Fibroblast of gingiva (primary cell): ENCODE measurements at regions not wholly inside any gene's neighbourhood (a gene's known extent, or its start where the extent isn't known, plus 50 kb on each side); places are given as distances from the start of the nearest gene placed in this dataset.

Experiments used
- DNase-seq: peaks from one replicate; pipeline ENCODE4 v3.0.0-alpha.2; 2011; ENCODE audit warnings: low read depth

DNA sequence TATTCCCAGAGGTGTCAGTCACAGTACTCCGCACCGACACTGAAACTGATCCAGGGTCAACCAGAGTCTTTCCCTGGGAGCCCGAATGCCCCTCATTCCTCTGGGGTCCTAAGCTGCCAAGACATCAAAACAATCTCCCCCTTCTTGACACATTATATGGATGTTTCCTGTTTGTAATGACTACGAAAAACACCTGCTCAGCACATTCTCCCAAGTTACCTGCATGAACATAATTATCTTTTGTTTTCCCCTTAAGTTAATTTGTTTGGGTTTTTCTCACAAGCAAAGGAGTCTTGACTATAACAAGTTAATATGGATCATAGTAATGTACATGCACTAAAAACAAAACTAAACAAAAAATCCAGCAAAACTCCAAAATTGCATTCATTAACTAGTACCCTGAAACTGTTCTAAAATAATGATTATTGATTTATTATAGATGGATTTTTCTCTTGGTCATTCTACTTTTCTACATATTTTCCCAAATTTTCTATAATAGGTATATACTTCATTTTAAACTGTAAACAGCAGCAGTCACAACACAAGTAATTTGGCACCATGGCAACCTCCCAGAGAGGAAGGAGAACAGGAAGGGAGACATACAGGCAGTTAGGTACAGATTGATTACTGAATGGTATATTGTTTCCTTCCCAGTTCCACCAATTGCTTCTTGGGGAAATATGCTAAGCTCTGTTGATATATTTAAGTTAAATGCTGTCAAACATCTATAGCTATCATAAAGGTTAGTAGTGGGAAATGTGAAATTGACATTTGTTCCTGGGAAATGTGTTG lies 631.5 kb downstream of the METTL15 start:
- no peak for DNase-seq

DNA sequence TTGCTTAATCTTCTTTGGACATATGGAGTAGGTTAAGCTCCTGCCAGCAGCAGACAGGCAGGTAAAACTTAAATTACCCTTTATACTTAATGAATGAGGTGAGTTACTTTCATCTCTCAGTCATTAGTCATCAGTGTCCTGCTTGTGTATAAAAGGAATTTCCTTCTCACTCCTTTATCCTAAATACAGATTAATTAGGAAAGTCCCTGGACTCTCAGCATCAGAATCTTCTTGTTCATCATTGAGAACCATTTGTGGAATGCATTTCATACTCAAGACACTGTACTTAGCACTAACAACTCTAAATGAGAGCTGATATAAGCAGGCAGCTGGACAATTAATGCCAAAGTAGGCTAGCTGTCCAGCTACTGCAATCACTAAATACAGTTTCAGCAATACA lies 630.4 kb downstream of the METTL15 start:
- DNase-seq: no peak

DNA sequence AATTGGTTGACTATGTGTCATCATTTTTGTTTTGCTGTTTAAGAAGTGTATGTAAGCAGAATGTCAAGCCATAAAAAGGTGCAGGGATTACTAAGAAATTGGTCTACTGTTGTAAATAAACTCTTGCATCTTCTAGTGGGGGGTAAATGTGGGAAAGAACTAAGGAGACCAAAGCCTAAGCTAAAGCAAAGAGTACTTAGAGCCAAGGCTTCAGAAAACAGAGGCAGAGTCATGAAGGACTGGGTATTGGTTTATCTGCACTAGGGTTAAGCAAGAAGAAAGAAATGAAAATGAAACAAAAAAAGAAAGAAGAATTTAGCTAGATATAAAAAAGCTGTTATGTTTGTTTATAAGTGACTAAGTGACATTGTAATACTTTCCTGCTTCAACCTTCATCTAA lies 628.1 kb downstream of the METTL15 start:
- DNase-seq: no peak

GRCh38 chr11:28735511-28735910 lies 627.3 kb downstream of the METTL15 start:
- no peak for DNase-seq

- DNase-seq: no peak
Observed at GRCh38 chr11:28730889-28731288, 622.7 kb downstream of the METTL15 start.

DNA sequence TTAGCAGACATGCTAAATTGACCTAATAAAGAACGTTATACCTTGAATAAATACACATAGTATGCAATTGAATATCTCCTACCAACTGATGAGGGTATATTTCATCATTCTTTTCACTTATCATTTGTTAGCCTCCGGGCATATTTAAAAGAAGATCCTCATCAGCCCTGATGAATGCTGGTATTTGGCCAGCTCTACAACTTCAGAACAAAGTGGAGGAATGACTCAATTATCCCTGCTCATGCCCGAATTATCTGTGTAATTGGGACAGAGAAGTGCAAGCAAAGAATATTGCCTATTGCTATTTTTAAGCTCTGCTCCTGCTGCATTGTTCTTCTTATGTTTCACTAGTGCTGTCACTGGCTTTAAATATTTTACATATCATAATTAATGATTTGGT lies 622.1 kb downstream of the METTL15 start:
- peak; percentile 47 for DNase-seq

GRCh38 chr11:28729339-28729738 lies 621.2 kb downstream of the METTL15 start:
- DNase-seq: no peak

GRCh38 chr11:28728666-28729065 lies 620.5 kb downstream of the METTL15 start:
- DNase-seq: no peak

DNA sequence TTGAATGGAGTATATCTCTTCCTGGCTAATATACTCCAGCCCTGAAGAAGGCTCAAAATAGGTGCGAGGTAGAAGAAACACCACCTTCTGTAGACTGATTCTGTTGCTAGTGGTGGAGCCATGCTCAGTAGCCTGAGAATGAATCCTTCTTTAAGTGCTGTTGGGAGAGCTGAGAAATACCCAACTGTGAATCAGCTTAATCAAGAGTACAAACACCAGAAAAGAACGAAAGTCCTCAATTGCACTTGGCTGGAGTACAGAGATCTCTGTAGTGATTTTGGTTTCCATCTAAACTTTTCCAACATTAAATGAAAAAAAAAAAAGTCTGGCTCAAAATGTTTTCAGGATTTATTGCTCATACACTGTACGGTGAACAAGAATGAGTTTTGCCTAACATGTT lies 619.1 kb downstream of the METTL15 start:
- peak; percentile 37 for DNase-seq

DNA sequence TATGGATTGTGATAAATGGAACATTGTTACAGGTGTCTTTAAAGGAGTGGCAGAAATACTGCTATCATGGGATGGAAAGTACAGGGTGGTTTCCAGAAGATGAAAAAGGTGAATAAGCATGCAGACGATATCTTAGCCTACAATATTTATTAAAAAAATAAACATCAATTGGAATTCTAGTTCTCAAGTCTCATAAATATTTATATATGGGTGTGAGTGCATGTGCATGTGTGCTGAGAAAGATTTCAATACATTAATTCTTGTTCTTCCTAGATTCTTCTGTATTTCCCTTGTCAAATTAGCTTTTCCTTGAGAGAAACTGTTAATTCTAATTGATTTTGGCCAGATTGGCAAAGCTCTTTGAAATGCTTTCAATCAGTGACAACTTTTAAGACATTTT lies 618.2 kb downstream of the METTL15 start:
- DNase-seq: no peak

DNA sequence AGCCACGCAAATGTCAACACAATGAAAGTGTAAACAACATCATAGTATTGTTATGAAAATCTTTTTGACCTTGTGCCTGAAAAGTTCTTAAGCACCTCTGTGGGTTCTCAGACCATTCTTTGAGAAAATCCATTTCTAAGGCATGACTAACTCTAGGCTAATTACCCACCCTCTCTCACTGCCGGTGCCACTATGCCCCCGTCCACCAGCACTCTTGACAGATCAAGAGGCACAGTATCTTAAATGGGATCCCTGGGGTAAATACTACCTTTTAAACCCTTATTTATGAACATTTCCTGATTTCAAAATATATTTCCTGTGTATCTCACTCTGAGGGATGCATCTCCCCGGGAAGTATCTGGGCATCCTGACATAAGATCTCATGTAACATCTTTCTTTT lies 607.5 kb downstream of the METTL15 start:
- no peak for DNase-seq

DNA sequence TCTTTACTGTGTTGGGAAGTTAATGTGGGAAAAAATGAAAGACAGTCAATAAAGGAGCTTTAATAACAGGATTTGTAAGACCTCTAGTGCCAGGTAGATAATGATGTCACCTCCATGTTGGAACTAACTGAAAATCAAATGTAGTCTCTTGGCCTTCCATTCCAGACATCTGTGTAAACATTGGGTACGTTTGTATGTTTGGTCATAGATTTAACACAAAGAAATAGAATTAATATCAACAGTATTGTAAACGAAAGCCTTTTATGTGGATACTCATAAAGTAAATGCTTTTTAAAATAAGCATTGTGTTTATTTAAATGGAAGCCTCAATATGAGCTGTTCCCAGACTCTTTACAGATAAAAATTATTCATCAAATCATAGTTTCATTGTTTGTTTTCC lies 605.7 kb downstream of the METTL15 start:
- DNase-seq: no peak

DNA sequence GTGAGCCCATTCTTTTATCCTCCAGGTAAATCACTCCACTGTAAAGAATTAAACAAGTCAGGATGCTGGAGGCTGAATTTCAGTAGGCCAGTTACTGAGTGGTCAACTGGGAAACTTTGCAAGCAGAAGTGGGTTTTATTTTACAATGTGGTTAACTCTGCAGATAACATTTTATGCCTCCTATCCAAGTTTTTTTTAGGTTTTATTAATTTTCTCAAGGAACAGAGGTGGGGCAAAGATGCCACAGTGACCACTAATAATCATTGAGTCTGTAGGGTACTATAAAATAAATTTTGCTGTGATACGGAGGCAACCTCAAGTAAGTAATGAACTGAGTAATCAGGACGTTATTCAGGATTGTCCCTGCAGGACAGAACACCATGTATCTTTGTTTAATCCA lies 599.9 kb downstream of the METTL15 start:
- no peak for DNase-seq

DNA sequence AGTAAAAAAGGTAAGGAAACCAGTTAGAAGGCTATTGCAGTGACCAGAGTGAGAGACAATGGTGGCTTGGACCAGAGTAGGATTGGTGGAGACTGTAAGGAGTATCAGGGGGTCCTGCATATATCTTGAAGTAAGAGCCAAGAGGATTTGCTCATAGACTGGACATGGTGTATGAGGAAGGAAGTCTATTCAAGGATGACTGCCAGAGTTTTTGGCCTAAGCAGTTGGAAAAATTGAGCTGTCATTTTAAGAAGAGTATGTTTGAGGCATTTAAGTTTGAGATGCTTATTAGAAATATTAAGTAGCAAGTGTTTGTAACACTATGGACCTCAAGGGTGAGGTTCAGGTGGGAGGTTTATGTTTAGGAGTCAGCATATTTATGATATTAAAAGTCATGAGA lies 596.6 kb downstream of the METTL15 start:
- peak; percentile 31 for DNase-seq

DNA sequence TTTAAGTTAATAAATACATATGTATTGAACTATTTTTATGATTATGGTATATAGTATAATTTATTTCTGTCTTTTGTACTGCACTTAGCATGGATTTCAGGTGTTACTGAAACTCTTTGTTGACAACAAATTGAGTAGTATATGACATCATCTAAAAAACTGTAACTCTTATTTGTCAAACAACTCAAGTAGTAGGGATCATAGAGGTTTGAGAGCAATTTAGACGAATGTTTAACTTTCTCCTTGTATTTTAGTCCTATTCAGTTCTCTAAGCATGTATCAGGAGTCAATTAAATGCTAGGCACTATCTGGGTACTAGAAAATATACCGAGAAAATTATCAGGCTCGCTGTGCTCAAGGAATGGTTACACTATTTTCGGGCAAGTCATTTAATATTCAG lies 595.2 kb downstream of the METTL15 start:
- no peak for DNase-seq

DNA sequence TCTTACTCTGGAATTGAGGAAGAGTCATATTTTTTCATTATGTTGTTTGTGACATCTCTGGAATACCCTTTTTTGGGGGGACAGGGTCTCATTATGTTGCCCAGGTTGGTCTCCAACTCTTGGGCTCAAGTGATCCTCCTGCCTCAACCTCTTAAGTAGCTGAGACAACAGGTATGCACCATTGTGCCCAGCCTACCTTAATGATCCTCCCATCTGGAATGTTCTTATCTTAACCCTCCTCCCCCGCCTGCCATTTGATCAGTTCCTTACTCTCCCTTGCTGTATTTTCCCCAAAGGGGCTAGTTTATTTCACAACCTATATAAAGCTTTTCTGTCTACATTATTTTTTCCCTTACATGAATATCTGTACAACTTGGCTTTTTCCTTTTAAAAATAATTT lies 594.7 kb downstream of the METTL15 start:
- no peak for DNase-seq

- DNase-seq: no peak
Observed at GRCh38 chr11:28702450-28702790, 594.2 kb downstream of the METTL15 start.

- DNase-seq: peak; percentile 19
Observed at GRCh38 chr11:28701760-28702449, 593.7 kb downstream of the METTL15 start.

DNA sequence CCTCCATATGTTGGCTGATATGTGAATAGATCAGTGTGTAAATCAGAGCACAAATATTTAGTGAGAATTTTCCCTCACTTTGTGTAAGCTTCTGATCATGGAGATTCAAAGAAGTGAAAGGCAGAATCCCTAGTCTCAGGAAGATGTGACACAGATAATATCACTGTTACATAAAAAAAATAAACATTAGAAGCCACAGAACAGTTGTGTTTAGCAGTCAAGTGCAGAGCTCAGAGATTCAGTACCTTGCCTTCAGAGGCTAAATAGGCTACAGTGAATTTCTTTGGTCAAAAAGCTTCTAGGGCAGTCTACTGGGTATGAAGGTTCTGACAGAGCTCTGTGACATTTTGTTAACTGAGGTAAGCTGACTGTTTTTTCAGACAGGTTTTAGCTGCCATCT lies 591.5 kb downstream of the METTL15 start:
- no peak for DNase-seq

DNA sequence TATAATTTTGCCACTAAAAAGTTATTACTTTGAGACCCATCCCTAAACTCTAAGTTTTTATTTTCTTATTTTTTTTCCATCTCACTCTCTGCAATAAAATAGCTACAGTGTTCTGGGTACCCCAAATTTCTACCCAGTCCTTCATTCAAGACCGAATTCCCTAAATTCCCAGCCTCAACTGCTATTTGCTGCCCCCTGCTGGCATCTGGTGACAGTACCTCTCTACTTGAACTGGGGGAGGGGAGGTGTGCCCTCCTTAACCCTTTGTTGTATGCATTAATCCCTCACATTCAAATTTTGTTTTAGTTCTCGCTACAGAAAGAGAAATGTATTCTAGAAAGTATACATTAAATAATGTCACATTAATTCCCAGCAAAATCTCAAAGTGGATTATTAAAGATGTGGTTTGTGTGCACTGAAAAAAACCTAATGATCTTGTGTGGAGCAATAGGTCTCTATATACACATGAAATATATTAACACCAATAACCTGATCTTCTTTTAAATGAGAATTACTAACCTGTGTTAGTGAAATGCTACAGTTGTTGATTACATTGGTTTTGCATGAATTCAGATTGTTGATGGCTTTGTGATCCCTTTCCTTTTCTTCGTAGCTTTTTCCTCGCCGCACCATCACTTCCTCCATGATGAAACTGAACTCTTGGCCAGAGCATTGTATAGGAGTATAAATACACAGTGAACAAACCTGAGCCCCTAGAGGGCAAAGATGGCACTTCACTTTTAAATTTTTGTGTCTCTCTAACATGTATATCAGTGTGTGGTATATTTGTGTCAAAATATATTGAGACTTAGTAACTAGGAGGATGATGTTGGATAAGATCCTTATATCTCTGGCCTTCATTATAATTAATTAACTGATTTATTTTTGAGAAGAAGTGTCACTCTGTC lies 590.0 kb downstream of the METTL15 start:
- DNase-seq: peak; percentile 30

GRCh38 chr11:28696591-28696990 lies 588.4 kb downstream of the METTL15 start:
- no peak for DNase-seq

DNA sequence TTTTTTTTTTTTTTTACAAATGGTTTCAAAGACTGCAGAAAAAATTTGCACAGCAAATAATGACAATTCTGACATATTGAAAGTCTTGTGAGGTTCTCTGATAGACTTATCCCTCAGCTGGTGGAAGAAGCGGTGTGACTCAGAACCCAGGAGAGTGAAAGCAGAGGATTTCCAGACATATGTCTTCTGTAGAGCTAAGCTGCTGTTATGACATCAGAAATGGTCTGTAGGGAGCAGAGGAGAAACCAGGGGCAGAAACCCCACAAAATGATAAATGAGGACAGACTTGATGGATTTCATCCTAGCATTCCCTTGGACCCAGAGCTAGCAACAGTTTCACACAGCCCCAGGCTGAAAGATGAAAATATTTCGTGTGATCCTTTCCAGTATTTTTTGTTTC lies 582.6 kb downstream of the METTL15 start:
- DNase-seq: no peak
